ENCODE measurements at regions not wholly inside any gene's neighbourhood (a gene's known extent, or its start where the extent isn't known, plus 50 kb on each side); places are given as distances from the start of the nearest gene placed in this dataset.

- TF ChIP-seq, protein P1, sequence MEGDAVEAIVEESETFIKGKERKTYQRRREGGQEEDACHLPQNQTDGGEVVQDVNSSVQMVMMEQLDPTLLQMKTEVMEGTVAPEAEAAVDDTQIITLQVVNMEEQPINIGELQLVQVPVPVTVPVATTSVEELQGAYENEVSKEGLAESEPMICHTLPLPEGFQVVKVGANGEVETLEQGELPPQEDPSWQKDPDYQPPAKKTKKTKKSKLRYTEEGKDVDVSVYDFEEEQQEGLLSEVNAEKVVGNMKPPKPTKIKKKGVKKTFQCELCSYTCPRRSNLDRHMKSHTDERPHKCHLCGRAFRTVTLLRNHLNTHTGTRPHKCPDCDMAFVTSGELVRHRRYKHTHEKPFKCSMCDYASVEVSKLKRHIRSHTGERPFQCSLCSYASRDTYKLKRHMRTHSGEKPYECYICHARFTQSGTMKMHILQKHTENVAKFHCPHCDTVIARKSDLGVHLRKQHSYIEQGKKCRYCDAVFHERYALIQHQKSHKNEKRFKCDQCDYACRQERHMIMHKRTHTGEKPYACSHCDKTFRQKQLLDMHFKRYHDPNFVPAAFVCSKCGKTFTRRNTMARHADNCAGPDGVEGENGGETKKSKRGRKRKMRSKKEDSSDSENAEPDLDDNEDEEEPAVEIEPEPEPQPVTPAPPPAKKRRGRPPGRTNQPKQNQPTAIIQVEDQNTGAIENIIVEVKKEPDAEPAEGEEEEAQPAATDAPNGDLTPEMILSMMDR (IDR thresholded peaks at IDR 0.05; ENCODE audit: low read length), result no peak
- TF ChIP-seq EZH2phosphoT487 (IDR thresholded peaks at IDR 0.05; ENCODE audit: low read length) (no peak), EZH2 (optimal IDR thresholded peaks at IDR 0.05; ENCODE audit: low read depth, low read length) (no peak)
Observed at GRCh38 chr2:67225287-67225973, 171.7 kb upstream of the ETAA1 start.

Data from MM.1S (cell line).